GM10266 (cell line): ENCODE measurements at regions not wholly inside any gene's neighbourhood (a gene's known extent, or its start where the extent isn't known, plus 50 kb on each side); places are given as distances from the start of the nearest gene placed in this dataset.

ENCODE experiments used
- DNase-seq: peaks from one replicate; pipeline ENCODE4 v3.0.0; 2012; ENCODE audit errors: extremely low spot score
- CTCF ChIP-seq: IDR thresholded peaks from 2 replicates; pipeline ENCODE4 v1.5.1; 2012; ENCODE audit warnings: mild to moderate bottlenecking, low read depth; ENCODE audit not compliant: control insufficient read depth, insufficient read depth; ENCODE audit errors: missing control alignments

DNA sequence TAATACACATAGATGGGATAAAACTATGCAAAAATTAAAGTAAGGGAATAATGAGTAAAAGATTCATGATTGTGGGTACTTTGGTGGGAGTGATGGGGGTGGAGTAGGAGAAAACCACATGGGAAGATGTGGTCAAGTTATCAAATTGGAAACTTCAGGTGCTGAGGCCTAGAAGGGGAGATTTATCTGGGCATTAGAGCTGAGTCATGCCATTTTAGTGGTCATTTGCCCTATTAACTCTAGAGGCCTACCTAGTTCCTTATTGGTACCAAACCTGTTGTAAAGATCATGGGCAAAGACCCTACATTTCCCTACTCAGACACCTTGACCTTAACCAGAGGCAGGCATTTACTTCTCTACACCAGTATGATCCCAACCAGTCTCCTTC is 125.9 kb upstream of the BCL6 start:
- TF ChIP-seq CTCF: no peak
- no peak for DNase-seq

DNA sequence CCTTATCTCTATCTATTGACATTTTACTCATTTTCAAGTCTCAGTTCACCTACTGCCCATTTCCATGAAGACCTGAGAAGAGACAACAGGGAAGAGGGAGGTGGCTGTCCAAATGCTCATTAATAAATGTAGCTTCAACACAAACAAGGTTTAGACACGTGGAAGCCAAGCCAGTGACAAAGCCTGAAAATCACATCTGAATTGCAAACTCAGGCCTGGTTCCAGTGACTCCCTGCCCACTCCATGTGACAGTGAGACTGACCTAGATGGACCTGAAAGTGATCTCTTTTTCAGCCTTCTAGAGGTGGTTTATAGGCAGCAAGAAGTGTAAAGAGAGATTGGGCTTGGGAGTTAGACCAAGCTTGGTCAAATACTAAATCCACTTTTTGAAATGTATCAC is 126.6 kb upstream of the BCL6 start:
- DNase-seq: no peak
- no peak for TF ChIP-seq CTCF

- no peak for TF ChIP-seq CTCF
- no peak for DNase-seq
These were observed 128.6 kb upstream of the BCL6 start for GRCh38 chr3:187873843-187874242.

DNA sequence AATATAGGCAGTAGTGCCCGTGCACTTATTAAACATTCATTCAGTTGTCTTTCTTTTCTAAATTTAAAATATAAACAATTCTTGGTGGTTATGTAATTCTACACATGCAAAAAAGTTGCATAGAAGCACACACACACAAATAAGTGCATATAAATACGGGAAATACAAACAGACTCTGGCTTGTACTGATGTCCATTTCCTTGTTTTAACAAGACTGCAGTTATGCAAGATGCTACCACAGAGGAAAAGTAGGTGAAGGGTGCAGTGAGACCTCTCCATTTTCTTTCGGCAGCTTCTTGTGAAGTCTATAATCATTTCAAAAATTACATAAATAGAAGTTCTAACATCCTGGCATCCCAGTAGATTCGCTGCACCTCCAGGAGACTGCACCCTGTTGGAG is 130.6 kb upstream of the BCL6 start:
- TF ChIP-seq CTCF: no peak
- DNase-seq: no peak

GRCh38 chr3:187878772-187879518 is 133.7 kb upstream of the BCL6 start:
- no peak for DNase-seq
- no peak for TF ChIP-seq CTCF

GRCh38 chr3:187880441-187880840 is 135.2 kb upstream of the BCL6 start:
- TF ChIP-seq CTCF: no peak
- DNase-seq: no peak

GRCh38 chr3:187880851-187881250 is 135.6 kb upstream of the BCL6 start:
- DNase-seq: no peak
- no peak for TF ChIP-seq CTCF
